Tibial nerve (tissue), 4 donors: ENCODE measurements at regions not wholly inside any gene's neighbourhood (a gene's known extent, or its start where the extent isn't known, plus 50 kb on each side); places are given as distances from the start of the nearest gene placed in this dataset.

ENCODE experiments used
- CTCF ChIP-seq, 5 experiments: fragments of 200-600 bp in 3 of 5; fragments of 450-650 bp in 2 of 5; sonication (generic) in 3 of 5; IDR thresholded peaks; one replicate each; pipeline ENCODE4 v1.5.1; 2016 to 2019; ENCODE audit warnings: antibody characterized with exemption in 5 of 5, mild to moderate bottlenecking in 3 of 5, moderate library complexity in 2 of 5
- EP300 ChIP-seq, 2 donors: sonication (generic); formaldehyde crosslinking; IDR thresholded peaks; one replicate each; pipeline ENCODE4 v1.6.1; 2017; ENCODE audit warnings: antibody characterized with exemption in 2 of 2, mild to moderate bottlenecking in 1 of 2
- POLR2A ChIP-seq, 2 donors: fragments of 450-650 bp; IDR thresholded peaks; one replicate each; pipeline ENCODE4 v1.6.1; 2017; ENCODE audit warnings: antibody characterized with exemption in 2 of 2, mild to moderate bottlenecking in 2 of 2, moderate library complexity in 2 of 2

DNA sequence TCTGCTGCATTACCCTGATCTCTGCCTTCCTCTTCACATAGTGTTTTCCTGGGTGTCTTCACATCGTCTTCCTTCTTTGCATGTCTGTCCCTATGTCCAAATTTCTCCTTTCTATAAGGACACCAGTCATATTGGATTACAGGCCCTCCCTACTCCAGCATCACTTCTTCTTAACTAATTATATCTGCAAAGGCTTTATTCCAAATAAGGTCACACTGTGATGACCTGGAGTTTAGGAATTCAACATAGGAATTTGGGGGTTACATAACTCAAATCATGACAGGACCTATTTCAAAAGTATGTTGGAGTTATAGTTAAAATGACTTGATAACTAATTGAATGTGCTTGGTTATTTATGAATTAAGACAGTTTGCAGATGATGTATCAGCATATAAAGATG, 490.5 kb upstream of the ERCC4 start:
- TF ChIP-seq CTCF (IDR thresholded peaks at IDR 0.05) (no peak), EP300 (IDR thresholded peaks at IDR 0.05) (no peak), POLR2A (IDR thresholded peaks at IDR 0.05) (no peak)
